ENCODE measurements at regions not wholly inside any gene's neighbourhood (a gene's known extent, or its start where the extent isn't known, plus 50 kb on each side); places are given as distances from the start of the nearest gene placed in this dataset.

DNA sequence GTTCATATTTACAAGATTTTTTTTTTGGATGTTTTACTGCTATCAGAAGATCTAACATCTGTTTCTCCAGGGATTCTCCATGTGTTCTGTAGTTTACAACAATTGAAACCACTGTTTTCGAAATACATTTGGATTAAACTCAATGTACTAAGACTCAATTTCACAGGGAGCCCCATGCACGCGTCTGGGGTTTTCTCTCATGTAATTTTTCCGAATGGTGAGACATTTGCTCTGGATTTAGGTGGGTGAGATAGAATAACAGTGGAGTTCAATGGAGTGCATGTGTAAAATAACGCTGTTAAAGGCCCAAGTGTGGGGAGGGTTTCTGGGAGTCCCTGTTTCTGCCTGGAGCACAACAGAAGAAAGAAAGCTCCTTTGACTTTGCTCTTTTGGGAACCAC lies 330.3 kb downstream of the TSHZ3 start:
- no peak for TF ChIP-seq EZH2 (IDR thresholded peaks at IDR 0.05; ENCODE audit: borderline replicate concordance, low read length)
- TF ChIP-seq, protein P1, sequence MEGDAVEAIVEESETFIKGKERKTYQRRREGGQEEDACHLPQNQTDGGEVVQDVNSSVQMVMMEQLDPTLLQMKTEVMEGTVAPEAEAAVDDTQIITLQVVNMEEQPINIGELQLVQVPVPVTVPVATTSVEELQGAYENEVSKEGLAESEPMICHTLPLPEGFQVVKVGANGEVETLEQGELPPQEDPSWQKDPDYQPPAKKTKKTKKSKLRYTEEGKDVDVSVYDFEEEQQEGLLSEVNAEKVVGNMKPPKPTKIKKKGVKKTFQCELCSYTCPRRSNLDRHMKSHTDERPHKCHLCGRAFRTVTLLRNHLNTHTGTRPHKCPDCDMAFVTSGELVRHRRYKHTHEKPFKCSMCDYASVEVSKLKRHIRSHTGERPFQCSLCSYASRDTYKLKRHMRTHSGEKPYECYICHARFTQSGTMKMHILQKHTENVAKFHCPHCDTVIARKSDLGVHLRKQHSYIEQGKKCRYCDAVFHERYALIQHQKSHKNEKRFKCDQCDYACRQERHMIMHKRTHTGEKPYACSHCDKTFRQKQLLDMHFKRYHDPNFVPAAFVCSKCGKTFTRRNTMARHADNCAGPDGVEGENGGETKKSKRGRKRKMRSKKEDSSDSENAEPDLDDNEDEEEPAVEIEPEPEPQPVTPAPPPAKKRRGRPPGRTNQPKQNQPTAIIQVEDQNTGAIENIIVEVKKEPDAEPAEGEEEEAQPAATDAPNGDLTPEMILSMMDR (conservative IDR thresholded peaks at IDR 0.05 in 1 of 2, IDR thresholded peaks at IDR 0.05 in 1 of 2; ENCODE audit: extremely low read depth in 1 of 2, insufficient read depth in 1 of 2, low read depth in 1 of 2, low read length in 2 of 2): no peak

Data from mammary epithelial cell (primary cell).